Cardiac muscle cell (in vitro differentiated cells and primary cell): ENCODE measurements at regions not wholly inside any gene's neighbourhood (a gene's known extent, or its start where the extent isn't known, plus 50 kb on each side); places are given as distances from the start of the nearest gene placed in this dataset.
"Not testable (repeated sequence)": the region's sequence is repeated elsewhere in the genome, so short reads cannot be mapped to it uniquely, and the experiment has no call there.

Source experiments
- DNase-seq, 2 donors: peaks; one replicate each; pipeline versions ENCODE4 v3.0.0 to v3.0.0-alpha.2; 2010 to 2017; ENCODE audit warnings: low read depth in 1 of 2, low spot score in 1 of 2
- H3K27ac ChIP-seq: fragments of 200-600 bp; sonication (generic); 2 replicates; pipeline ENCODE4 v1.5.1; 2016
- H3K27me3 ChIP-seq: fragments of 200-600 bp; sonication (generic); 2 replicates; pipeline ENCODE4 v1.6.0; 2016; ENCODE audit warnings: control low read depth
- H3K36me3 ChIP-seq: fragments of 200-600 bp; sonication (generic); 2 replicates; pipeline ENCODE4 v1.5.1; 2016; ENCODE audit warnings: control low read depth
- H3K4me1 ChIP-seq: fragments of 200-600 bp; sonication (generic); 2 replicates; pipeline ENCODE4 v1.8.1; 2017; ENCODE audit warnings: low read depth, mild to moderate bottlenecking, mixed run types
- H3K4me3 ChIP-seq: fragments of 200-600 bp; sonication (generic); 2 replicates; pipeline ENCODE4 v1.5.1; 2016; ENCODE audit warnings: mild to moderate bottlenecking
- H3K9me3 ChIP-seq: fragments of 200-600 bp; sonication (generic); 2 replicates; pipeline ENCODE4 v1.5.1; 2017; ENCODE audit warnings: low read depth, mild to moderate bottlenecking, control low read depth
- CTCF ChIP-seq: IDR thresholded peaks from 2 replicates; pipeline ENCODE4 v1.5.1; 2012; ENCODE audit warnings: low read depth, mild to moderate bottlenecking, low read length

GRCh38 chr20:40016392-40016791 lies 672.6 kb downstream of the MAFB start:
- DNase-seq, result no peak
- no peak overlapping the region for H3K27ac ChIP-seq
- no peaks in the 10 kb centered on the region for H3K27me3 ChIP-seq
- no peaks in the 10 kb centered on the region for H3K9me3 ChIP-seq
- H3K36me3 ChIP-seq, result no peaks in the 10 kb centered on the region
- no peaks in the 10 kb centered on the region for H3K4me1 ChIP-seq
- TF ChIP-seq CTCF, result no peak
- no peak overlapping the region for H3K4me3 ChIP-seq

- not testable (repeated sequence) for H3K27ac ChIP-seq, H3K4me3 ChIP-seq, H3K4me1 ChIP-seq, DNase-seq, H3K36me3 ChIP-seq, H3K27me3 ChIP-seq, H3K9me3 ChIP-seq
Observed at GRCh38 chr20:40012026-40012425, 677.0 kb downstream of the MAFB start.

- no peak for DNase-seq
- Histone ChIP-seq H3K36me3 (no peaks in the 10 kb centered on the region), H3K4me1 (no peaks in the 10 kb centered on the region), H3K4me3 (no peak overlapping the region), H3K27me3 (no peaks in the 10 kb centered on the region), H3K27ac (no peak overlapping the region), H3K9me3 (no peaks in the 10 kb centered on the region)
- TF ChIP-seq CTCF, result no peak
Observed at GRCh38 chr20:40010483-40010882, 678.6 kb downstream of the MAFB start.

GRCh38 chr20:40009542-40009941 lies 679.5 kb downstream of the MAFB start:
- Histone ChIP-seq H3K4me1 (no peaks in the 10 kb centered on the region), H3K9me3 (no peaks in the 10 kb centered on the region), H3K4me3 (no peak overlapping the region), H3K36me3 (no peaks in the 10 kb centered on the region), H3K27me3 (no peaks in the 10 kb centered on the region), H3K27ac (no peak overlapping the region)
- no peak for DNase-seq
- no peak for TF ChIP-seq CTCF

GRCh38 chr20:40008177-40008576 lies 680.9 kb downstream of the MAFB start:
- no peak for DNase-seq
- no peaks in the 10 kb centered on the region for H3K27me3 ChIP-seq
- H3K4me3 ChIP-seq, result no peak overlapping the region
- H3K27ac ChIP-seq, result no peak overlapping the region
- no peak for TF ChIP-seq CTCF
- no peaks in the 10 kb centered on the region for H3K4me1 ChIP-seq
- H3K36me3 ChIP-seq, result no peaks in the 10 kb centered on the region
- H3K9me3 ChIP-seq, result no peaks in the 10 kb centered on the region

- no peak for DNase-seq
- Histone ChIP-seq H3K27ac (no peak overlapping the region), H3K4me3 (no peak overlapping the region), H3K4me1 (no peaks in the 10 kb centered on the region), H3K36me3 (no peaks in the 10 kb centered on the region), H3K9me3 (no peaks in the 10 kb centered on the region), H3K27me3 (no peaks in the 10 kb centered on the region)
- no peak for TF ChIP-seq CTCF
Observed at GRCh38 chr20:40006168-40006860, 682.7 kb downstream of the MAFB start.

- H3K4me3 ChIP-seq, H3K27me3 ChIP-seq, H3K4me1 ChIP-seq, H3K27ac ChIP-seq, DNase-seq, H3K9me3 ChIP-seq, H3K36me3 ChIP-seq: not testable (repeated sequence)
Observed at GRCh38 chr20:40004092-40004491, 684.9 kb downstream of the MAFB start.
